Fibroblast of pulmonary artery (primary cell): ENCODE measurements at regions not wholly inside any gene's neighbourhood (a gene's known extent, or its start where the extent isn't known, plus 50 kb on each side); places are given as distances from the start of the nearest gene placed in this dataset.

Source experiments
- DNase-seq: peaks from one replicate; pipeline ENCODE4 v3.0.0-alpha.2; 2010; ENCODE audit warnings: low read depth
- H3K4me3 ChIP-seq: replicated peaks from 2 replicates; pipeline ENCODE4 v1.5.1; 2011; ENCODE audit warnings: low read depth, mild to moderate bottlenecking, control low read depth, low read length, moderate library complexity
- CTCF ChIP-seq: IDR thresholded peaks from 2 replicates; pipeline ENCODE4 v1.5.1; 2011; ENCODE audit warnings: mild to moderate bottlenecking, control low read depth, low read length, inconsistent platforms; ENCODE audit errors: missing control alignments

- no peak for DNase-seq
- no peak overlapping the region for H3K4me3 ChIP-seq
- no peak for TF ChIP-seq CTCF
These were observed 1480.0 kb downstream of the TBC1D22A start for GRCh38 chr22:48242461-48242864.

GRCh38 chr22:48241658-48242057 lies 1479.2 kb downstream of the TBC1D22A start:
- H3K4me3 ChIP-seq: no peak overlapping the region
- DNase-seq: no peak
- no peak for TF ChIP-seq CTCF

GRCh38 chr22:48240935-48241230 lies 1478.4 kb downstream of the TBC1D22A start:
- no peak for DNase-seq
- no peak for TF ChIP-seq CTCF

GRCh38 chr22:48240148-48240934 lies 1477.9 kb downstream of the TBC1D22A start:
- no peak for TF ChIP-seq CTCF
- H3K4me3 ChIP-seq: no peak overlapping the region

More at GRCh38 chr22:48240935-48241230, 1478.4 kb downstream of the TBC1D22A start:
- no peak overlapping the region for H3K4me3 ChIP-seq

GRCh38 chr22:48239461-48240147 lies 1477.2 kb downstream of the TBC1D22A start:
- no peak for DNase-seq
- TF ChIP-seq CTCF: no peak
- no peak overlapping the region for H3K4me3 ChIP-seq

More at GRCh38 chr22:48240148-48240934, 1477.9 kb downstream of the TBC1D22A start:
- no peak for DNase-seq

- no peak for DNase-seq
- H3K4me3 ChIP-seq: no peak overlapping the region
- no peak for TF ChIP-seq CTCF
These were observed 1476.5 kb downstream of the TBC1D22A start for GRCh38 chr22:48238966-48239365.
